Spleen (tissue), 7 donors: ENCODE measurements at regions not wholly inside any gene's neighbourhood (a gene's known extent, or its start where the extent isn't known, plus 50 kb on each side); places are given as distances from the start of the nearest gene placed in this dataset.

Source experiments
- POLR2A ChIP-seq, 3 donors: fragments of 450-650 bp; IDR thresholded peaks; one replicate each; pipeline ENCODE4 v1.5.1; 2017; ENCODE audit warnings: antibody characterized with exemption in 3 of 3, mild to moderate bottlenecking in 1 of 3
- TF ChIP-seq, protein P1 (sequence below), 11 experiments: fragments of 200-600 bp in 7 of 11; fragments of 450-650 bp in 4 of 11; sonication (generic) in 4 of 11; IDR thresholded peaks in 8 of 11; conservative IDR thresholded peaks in 3 of 11; 1 replicate in 7 of 11; 2 replicates in 4 of 11; pipeline versions ENCODE4 v1.4.0 to v1.8.0; 2016 to 2021; ENCODE audit warnings: antibody characterized with exemption in 11 of 11, inconsistent platforms in 4 of 11, mild to moderate bottlenecking in 1 of 11
- donor health status: DM: no; HTN: no; CAD: no; lungs with moderate emphysema.
- donor health status: DM: no; HTN: no; CAD: no.
- donor health status: DM: no; HTN: no; CAD: no.

GRCh38 chr7:66503551-66504031 is 125.1 kb upstream of the KCTD7 start:
- TF ChIP-seq, protein P1, sequence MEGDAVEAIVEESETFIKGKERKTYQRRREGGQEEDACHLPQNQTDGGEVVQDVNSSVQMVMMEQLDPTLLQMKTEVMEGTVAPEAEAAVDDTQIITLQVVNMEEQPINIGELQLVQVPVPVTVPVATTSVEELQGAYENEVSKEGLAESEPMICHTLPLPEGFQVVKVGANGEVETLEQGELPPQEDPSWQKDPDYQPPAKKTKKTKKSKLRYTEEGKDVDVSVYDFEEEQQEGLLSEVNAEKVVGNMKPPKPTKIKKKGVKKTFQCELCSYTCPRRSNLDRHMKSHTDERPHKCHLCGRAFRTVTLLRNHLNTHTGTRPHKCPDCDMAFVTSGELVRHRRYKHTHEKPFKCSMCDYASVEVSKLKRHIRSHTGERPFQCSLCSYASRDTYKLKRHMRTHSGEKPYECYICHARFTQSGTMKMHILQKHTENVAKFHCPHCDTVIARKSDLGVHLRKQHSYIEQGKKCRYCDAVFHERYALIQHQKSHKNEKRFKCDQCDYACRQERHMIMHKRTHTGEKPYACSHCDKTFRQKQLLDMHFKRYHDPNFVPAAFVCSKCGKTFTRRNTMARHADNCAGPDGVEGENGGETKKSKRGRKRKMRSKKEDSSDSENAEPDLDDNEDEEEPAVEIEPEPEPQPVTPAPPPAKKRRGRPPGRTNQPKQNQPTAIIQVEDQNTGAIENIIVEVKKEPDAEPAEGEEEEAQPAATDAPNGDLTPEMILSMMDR (IDR thresholded peaks at IDR 0.05 in 8 of 11, conservative IDR thresholded peaks at IDR 0.05 in 3 of 11): no peak
- no peak for TF ChIP-seq POLR2A (IDR thresholded peaks at IDR 0.05)
